Brain microvascular endothelial cell (primary cell): ENCODE measurements at regions not wholly inside any gene's neighbourhood (a gene's known extent, or its start where the extent isn't known, plus 50 kb on each side); places are given as distances from the start of the nearest gene placed in this dataset.

ENCODE experiments used
- DNase-seq: peaks from one replicate; pipeline ENCODE4 v3.0.0-alpha.2; 2020
- H3K27ac ChIP-seq: fragments of 250-450 bp; sonication (Bioruptor Pico); 2 replicates; pipeline ENCODE4 v1.5.1; 2020; ENCODE audit warnings: mild to moderate bottlenecking, moderate library complexity
- H3K27me3 ChIP-seq: fragments of 250-450 bp; sonication (Bioruptor Pico); replicated peaks from 2 replicates; pipeline ENCODE4 v1.5.1; 2020; ENCODE audit warnings: mild to moderate bottlenecking
- H3K36me3 ChIP-seq: fragments of 250-450 bp; sonication (Bioruptor Pico); replicated peaks from 2 replicates; pipeline ENCODE4 v1.5.1; 2020; ENCODE audit warnings: mild to moderate bottlenecking
- H3K4me3 ChIP-seq: 2 replicates; pipeline ENCODE4 v1.5.1; 2011; ENCODE audit warnings: low read depth, mild to moderate bottlenecking, control low read depth, low read length, moderate library complexity
- CTCF ChIP-seq: IDR thresholded peaks from 2 replicates; pipeline ENCODE4 v1.5.1; 2011; ENCODE audit warnings: low read depth, mild to moderate bottlenecking, moderate library complexity, low read length, control low read depth, inconsistent platforms; ENCODE audit errors: missing control alignments
- in situ Hi-C: cut with HindIII; loops from 2 replicates; pipeline ENCODE4 v1.10.0; 2017; ENCODE audit warnings: low sequenced_read_pairs, low pct_ligation_motif_present

GRCh38 chr18:73943763-73944162 is 203.9 kb downstream of the FBXO15 start:
- H3K27me3 ChIP-seq: no peaks in the 10 kb centered on the region
- no peaks in the 10 kb centered on the region for H3K36me3 ChIP-seq
- no peak for TF ChIP-seq CTCF
- H3K4me3 ChIP-seq: no peak overlapping the region
- no peak for DNase-seq
- in situ Hi-C loops: no loop called here
- no peak overlapping the region for H3K27ac ChIP-seq

- Histone ChIP-seq H3K27me3 (no peaks in the 10 kb centered on the region), H3K36me3 (no peaks in the 10 kb centered on the region), H3K27ac (no peak overlapping the region), H3K4me3 (no peak overlapping the region)
- DNase-seq: no peak
- TF ChIP-seq CTCF: no peak
- in situ Hi-C loops: no loop called here
Observed at GRCh38 chr18:73942956-73943355, 204.7 kb downstream of the FBXO15 start.

- no peaks in the 10 kb centered on the region for H3K27me3 ChIP-seq
- no peak for TF ChIP-seq CTCF
- DNase-seq: no peak
- H3K4me3 ChIP-seq: no peak overlapping the region
- H3K27ac ChIP-seq: no peak overlapping the region
- in situ Hi-C loops: no loop called here
- no peaks in the 10 kb centered on the region for H3K36me3 ChIP-seq
Observed at GRCh38 chr18:73942081-73942625, 205.5 kb downstream of the FBXO15 start.

- H3K36me3 ChIP-seq: no peaks in the 10 kb centered on the region
- H3K4me3 ChIP-seq: no peak overlapping the region
- no peak overlapping the region for H3K27ac ChIP-seq
- DNase-seq: no peak
- in situ Hi-C loops: no loop called here
- no peaks in the 10 kb centered on the region for H3K27me3 ChIP-seq
- no peak for TF ChIP-seq CTCF
Observed at GRCh38 chr18:73940721-73941120, 206.9 kb downstream of the FBXO15 start.

GRCh38 chr18:73939391-73939790 is 208.2 kb downstream of the FBXO15 start:
- H3K27me3 ChIP-seq: no peaks in the 10 kb centered on the region
- no peak for DNase-seq
- TF ChIP-seq CTCF: no peak
- H3K4me3 ChIP-seq: no peak overlapping the region
- in situ Hi-C loops: no loop called here
- no peak overlapping the region for H3K27ac ChIP-seq
- H3K36me3 ChIP-seq: no peaks in the 10 kb centered on the region

- in situ Hi-C loops: no loop called here
Observed at GRCh38 chr18:73933685-73934084, 213.9 kb downstream of the FBXO15 start.

More at GRCh38 chr18:73933685-73934084, 213.9 kb downstream of the FBXO15 start:
- no peak for DNase-seq
- H3K27ac ChIP-seq: no peak overlapping the region
- no peak overlapping the region for H3K4me3 ChIP-seq
- no peaks in the 10 kb centered on the region for H3K27me3 ChIP-seq
- TF ChIP-seq CTCF: no peak
- H3K36me3 ChIP-seq: no peaks in the 10 kb centered on the region
